SK-N-MC (cell line): ENCODE measurements at regions not wholly inside any gene's neighbourhood (a gene's known extent, or its start where the extent isn't known, plus 50 kb on each side); places are given as distances from the start of the nearest gene placed in this dataset.

Source experiments
- EZH2 ChIP-seq: fragments of 200-600 bp; sonication (generic); IDR thresholded peaks from one replicate; pipeline ENCODE4 v1.6.1; 2017; ENCODE audit warnings: antibody characterized with exemption
- POLR2AphosphoS5 ChIP-seq: IDR thresholded peaks from 2 replicates; pipeline ENCODE4 v1.6.1; 2012; ENCODE audit warnings: mild to moderate bottlenecking, low read depth, low read length, borderline replicate concordance

DNA sequence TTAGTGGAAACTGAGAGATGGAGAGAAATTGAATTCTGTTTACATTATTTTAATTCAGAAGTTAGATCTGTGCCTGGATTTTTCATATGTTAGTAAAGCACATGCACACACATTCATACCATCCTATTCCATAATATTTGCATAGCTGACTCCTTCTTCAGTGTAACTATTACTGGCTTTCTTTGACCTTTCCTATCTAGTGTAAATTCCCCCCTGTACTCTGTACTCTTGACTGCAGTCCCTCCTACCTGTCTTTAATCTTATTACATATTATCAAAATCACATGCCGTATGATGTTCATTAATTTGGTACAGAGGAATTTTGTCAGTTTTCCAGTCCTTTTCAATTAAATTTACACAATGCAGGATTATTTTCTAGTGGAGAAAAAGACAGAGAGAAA, 417.0 kb upstream of the SOX5 start:
- TF ChIP-seq POLR2AphosphoS5 (no peak), EZH2 (no peak)
